ENCODE measurements at regions not wholly inside any gene's neighbourhood (a gene's known extent, or its start where the extent isn't known, plus 50 kb on each side); places are given as distances from the start of the nearest gene placed in this dataset.
A peak's percentile ranks its signal among the peaks of the same experiment; 100 is the strongest.

- Histone ChIP-seq H3K4me3 (no peak overlapping the region), H3K27ac (no peak overlapping the region), H3K9me3 (no peaks in the 10 kb centered on the region), H3K4me1 (peaks cover 0 to 11% (median 0%) of the 10 kb centered on the region in 12 donors), H3K27me3 (peaks cover 0 to 8% (median 0%) of the 10 kb centered on the region in 9 donors), H3K36me3 (no peaks in the 10 kb centered on the region)
- 88 to 93% (median 90%) methylated on average over 9 of the region's 9 CpGs for WGBS, 4 donors
- intact Hi-C loops (cut with DNase I) = no loop called here
- ATAC-seq (no peak), DNase-seq (no peak)
- TF ChIP-seq POLR2A (IDR thresholded peaks at IDR 0.05) (no peak), CTCF (IDR thresholded peaks at IDR 0.05) (no peak)
Measured at GRCh38 chr17:77905766-77906165, 52.7 kb upstream of the TNRC6C start.

GRCh38 chr17:77906377-77906871 is 52.1 kb upstream of the TNRC6C start:
- Histone ChIP-seq H3K27me3 (peaks cover 0 to 8% (median 0%) of the 10 kb centered on the region in 9 donors), H3K27ac (no peak overlapping the region), H3K4me1 (peaks cover 0 to 11% (median 0%) of the 10 kb centered on the region in 12 donors), H3K36me3 (no peaks in the 10 kb centered on the region), H3K4me3 (no peak overlapping the region), H3K9me3 (no peaks in the 10 kb centered on the region)
- WGBS, 4 donors = 76 to 86% (median 84%) methylated on average over 9 to 10 of the region's 10 CpGs
- intact Hi-C loops (cut with DNase I) = no loop called here
- TF ChIP-seq POLR2A (IDR thresholded peaks at IDR 0.05) (no peak), CTCF (IDR thresholded peaks at IDR 0.05) (no peak)
- DNase-seq (no peak), ATAC-seq (no peak)

- no peaks in the 10 kb centered on the region for H3K36me3 ChIP-seq
- H3K27me3 ChIP-seq = peaks cover 0 to 18% (median 0%) of the 10 kb centered on the region in 9 donors
- no peak for TF ChIP-seq POLR2A (IDR thresholded peaks at IDR 0.05)
- no peak for TF ChIP-seq CTCF (IDR thresholded peaks at IDR 0.05)
- H3K27ac ChIP-seq = no peak overlapping the region
- H3K4me1 ChIP-seq = peaks cover 0 to 11% (median 0%) of the 10 kb centered on the region in 12 donors
- H3K4me3 ChIP-seq = no peak overlapping the region
- ATAC-seq = no peak
- intact Hi-C loops (cut with DNase I) = no loop called here
- no peak for DNase-seq
- no peaks in the 10 kb centered on the region for H3K9me3 ChIP-seq
- WGBS, 4 donors = 88 to 94% (median 91%) methylated on average over 23 of the region's 23 CpGs
Measured at GRCh38 chr17:77907497-77908461, 50.7 kb upstream of the TNRC6C start.

GRCh38 chr17:77908501-77908900 is 50.0 kb upstream of the TNRC6C start:
- ATAC-seq = peak in 3 of 4 donors; percentile 26 to 73 (median 55)
- peaks cover 0 to 23% (median 0%) of the 10 kb centered on the region in 9 donors for H3K27me3 ChIP-seq
- WGBS, 4 donors = 56 to 77% (median 65%) methylated on average over 4 of the region's 4 CpGs
- DNase-seq = peak in 1 of 5 donors; percentile 48
- no peak overlapping the region for H3K27ac ChIP-seq
- H3K9me3 ChIP-seq = no peaks in the 10 kb centered on the region
- no peak for TF ChIP-seq POLR2A (IDR thresholded peaks at IDR 0.05)
- no peaks in the 10 kb centered on the region for H3K36me3 ChIP-seq
- peaks cover 0 to 11% (median 0%) of the 10 kb centered on the region in 12 donors for H3K4me1 ChIP-seq
- H3K4me3 ChIP-seq = no peak overlapping the region
- intact Hi-C loops (cut with DNase I) = no loop called here

Small RNA genes in the stretch of these regions (microRNA-seq; reads per million reads assigned to microRNA genes)
- 0 reads per million in 4 donors for gene MIR4316
